ENCODE measurements at regions not wholly inside any gene's neighbourhood (a gene's known extent, or its start where the extent isn't known, plus 50 kb on each side); places are given as distances from the start of the nearest gene placed in this dataset.

GRCh38 chr18:72316497-72316896, 227.6 kb downstream of the CBLN2 start:
- TF ChIP-seq CTCF (IDR thresholded peaks at IDR 0.05) = no peak
- no peak for TF ChIP-seq POLR2A (IDR thresholded peaks at IDR 0.05)

Data from right lobe of liver (tissue), 4 donors.